PC-9 (cell line): ENCODE measurements at regions not wholly inside any gene's neighbourhood (a gene's known extent, or its start where the extent isn't known, plus 50 kb on each side); places are given as distances from the start of the nearest gene placed in this dataset.

Experiments
- EZH2 ChIP-seq: fragments of 200-600 bp; sonication (generic); IDR thresholded peaks from 2 replicates; pipeline ENCODE4 v1.8.0; 2017; ENCODE audit warnings: antibody characterized with exemption, low read depth
- TF ChIP-seq, protein P1 (sequence below): fragments of 200-600 bp; sonication (generic); conservative IDR thresholded peaks from 2 replicates; pipeline ENCODE4 v1.6.1; 2017; ENCODE audit warnings: mixed run types, antibody characterized with exemption, mild to moderate bottlenecking, moderate library complexity

DNA sequence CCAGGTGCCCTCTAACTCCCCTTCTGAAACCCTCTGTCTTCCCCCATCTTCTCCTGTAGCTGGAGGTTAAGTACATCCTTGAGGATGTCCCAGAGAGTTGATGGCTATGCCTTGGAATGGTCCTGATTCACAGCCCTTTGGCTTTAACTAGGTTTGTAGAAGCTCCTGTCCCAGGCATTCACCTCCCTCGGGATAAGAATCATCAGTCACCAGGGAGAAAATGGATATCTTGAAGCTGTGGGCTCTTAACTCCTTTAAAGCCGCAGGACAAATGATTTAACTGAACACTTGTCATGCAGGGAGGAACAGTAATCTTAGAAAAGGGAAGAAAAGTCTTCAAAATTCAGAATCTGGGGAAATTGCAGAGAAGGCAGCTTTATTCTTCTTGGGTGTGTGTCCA lies 139.9 kb downstream of the PSAT1 start:
- TF ChIP-seq, protein P1, sequence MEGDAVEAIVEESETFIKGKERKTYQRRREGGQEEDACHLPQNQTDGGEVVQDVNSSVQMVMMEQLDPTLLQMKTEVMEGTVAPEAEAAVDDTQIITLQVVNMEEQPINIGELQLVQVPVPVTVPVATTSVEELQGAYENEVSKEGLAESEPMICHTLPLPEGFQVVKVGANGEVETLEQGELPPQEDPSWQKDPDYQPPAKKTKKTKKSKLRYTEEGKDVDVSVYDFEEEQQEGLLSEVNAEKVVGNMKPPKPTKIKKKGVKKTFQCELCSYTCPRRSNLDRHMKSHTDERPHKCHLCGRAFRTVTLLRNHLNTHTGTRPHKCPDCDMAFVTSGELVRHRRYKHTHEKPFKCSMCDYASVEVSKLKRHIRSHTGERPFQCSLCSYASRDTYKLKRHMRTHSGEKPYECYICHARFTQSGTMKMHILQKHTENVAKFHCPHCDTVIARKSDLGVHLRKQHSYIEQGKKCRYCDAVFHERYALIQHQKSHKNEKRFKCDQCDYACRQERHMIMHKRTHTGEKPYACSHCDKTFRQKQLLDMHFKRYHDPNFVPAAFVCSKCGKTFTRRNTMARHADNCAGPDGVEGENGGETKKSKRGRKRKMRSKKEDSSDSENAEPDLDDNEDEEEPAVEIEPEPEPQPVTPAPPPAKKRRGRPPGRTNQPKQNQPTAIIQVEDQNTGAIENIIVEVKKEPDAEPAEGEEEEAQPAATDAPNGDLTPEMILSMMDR = no peak
- no peak for TF ChIP-seq EZH2
